Hippocampal formation (tissue), 2 donors: ENCODE measurements at regions not wholly inside any gene's neighbourhood (a gene's known extent, or its start where the extent isn't known, plus 50 kb on each side); places are given as distances from the start of the nearest gene placed in this dataset.

Source experiments
- DNase-seq, 2 donors: peaks; one replicate each; lab custom pipeline; 2025; lab: John Stamatoyannopoulos, UW

DNA sequence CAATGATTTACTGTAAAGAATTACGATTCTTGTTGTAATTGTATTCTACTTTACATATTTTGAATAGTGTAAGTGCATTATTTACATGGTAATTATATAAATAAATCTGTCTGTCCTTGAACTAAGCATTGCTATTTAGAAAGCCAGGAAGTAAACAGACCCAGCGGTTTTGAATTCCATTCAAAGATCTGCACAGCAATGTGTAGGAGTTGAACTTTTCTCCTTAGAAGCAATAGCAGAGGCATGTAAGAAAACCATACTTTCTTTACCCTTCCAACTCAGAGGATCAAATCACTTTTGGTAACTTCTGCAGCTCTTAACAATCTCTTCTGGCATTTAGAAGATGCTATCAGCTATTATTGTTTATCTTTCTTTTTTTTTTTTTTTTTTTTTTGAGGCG, 109.2 kb upstream of the VRK2 start:
- DNase-seq = no peak

DNA sequence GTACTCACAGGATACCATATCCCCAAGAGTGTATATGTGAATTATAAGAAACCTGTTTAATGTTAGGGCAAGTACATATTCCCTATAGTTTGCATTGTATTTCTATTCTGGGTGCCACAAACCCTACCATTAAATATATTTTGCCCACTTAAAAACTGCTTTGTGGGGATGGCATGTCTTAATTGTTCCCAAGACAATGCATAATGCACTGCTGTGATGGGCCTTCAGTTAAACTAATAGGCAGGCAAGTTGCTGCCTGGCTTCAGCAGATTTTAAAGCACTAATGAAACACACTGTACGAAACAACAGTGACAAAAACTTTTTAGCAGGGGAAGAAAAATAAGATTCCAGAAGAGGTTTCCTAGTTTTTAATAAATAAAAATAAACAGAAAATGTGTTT, 104.8 kb upstream of the VRK2 start:
- DNase-seq = no peak

DNA sequence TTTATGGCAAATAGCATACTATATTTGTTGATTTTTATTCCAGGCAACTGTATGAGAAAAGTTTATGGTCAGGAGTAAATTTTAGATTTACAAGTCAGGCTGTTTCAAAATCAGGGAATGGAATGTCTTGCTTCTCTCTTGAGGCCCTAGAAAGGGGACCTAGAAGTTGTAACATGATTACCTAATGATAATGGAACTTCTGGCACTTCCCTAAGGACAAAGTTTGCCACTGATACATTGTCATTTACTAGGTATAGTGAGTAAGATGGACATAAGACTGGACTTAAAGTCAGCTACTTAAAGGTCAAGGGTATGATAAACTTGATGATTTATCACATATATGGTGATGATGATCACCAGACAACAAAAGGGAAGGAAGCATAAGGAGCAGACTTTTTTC, 103.3 kb upstream of the VRK2 start:
- DNase-seq = no peak

DNA sequence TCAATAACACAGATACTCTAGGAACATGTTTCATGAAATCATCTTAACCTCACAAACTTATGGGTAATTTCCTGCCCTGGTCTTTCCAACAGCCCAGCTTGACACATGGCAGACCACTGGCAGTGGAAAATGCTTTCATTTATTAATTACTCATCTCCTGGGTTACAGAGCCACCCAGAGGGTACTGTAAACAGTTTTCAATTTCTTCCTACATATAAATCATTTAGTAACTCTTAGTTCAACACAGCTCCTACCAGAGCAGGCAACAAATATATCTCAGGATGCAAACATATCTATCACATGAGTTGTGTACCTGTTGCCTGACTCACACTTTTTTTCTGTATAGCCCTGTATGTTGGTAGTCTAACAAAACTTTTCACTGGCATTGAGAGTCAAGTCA, 99.2 kb upstream of the VRK2 start:
- DNase-seq = no peak

DNA sequence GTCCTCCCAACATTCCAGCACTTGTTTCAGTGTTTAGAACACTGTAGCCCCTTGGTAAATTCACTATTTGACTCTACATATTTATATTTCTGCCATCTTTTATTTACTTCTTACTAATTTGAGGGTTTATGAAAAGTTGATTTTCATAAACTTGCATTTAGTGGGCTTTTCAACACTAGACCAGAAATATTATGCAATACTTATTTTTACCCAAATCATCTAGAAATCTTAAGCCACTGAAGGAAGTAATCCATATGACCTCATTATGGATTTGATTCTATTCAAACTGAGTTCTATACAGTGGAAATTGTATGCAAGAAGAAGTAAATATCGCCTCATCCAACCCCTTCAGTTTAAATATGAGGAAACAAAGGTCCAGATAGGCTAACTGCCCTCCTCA, 92.6 kb upstream of the VRK2 start:
- DNase-seq = no peak

DNA sequence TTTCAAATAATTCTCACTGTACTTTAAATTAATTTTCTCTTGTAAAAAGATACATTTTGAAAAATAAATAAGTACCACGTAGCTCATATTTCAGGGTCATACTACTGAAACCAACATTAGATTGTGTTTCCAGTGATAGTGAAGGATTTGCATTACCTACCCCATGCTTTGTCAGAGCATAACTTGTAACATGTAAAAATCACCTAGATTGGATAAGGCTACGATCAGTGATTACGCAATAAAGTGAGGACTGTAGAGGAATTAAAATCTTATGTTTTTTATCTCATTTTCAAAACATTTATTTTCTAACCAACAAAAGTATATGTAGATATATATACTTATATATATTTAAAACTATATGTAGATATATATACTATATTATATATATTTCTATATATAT, 89.4 kb upstream of the VRK2 start:
- DNase-seq = no peak

DNA sequence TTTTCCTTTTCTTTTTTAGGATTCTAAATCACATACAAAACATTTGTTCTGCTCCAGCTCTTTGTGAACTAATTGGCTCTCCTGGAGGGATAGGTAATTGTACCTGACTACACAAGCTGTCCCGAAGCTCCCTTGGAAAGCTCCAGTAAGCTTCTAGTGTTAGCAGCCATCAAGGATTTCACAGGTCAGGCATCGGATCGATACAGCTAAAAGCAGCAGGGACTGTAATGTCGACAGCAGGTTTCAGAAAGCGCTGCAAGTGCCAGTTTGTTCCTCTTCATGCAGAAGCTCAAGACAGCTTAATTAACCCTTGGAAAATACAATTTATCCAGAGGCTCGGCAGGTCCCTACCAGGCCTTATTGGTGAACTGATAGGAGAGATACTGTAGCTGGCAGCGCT, 87.2 kb upstream of the VRK2 start:
- DNase-seq = no peak

DNA sequence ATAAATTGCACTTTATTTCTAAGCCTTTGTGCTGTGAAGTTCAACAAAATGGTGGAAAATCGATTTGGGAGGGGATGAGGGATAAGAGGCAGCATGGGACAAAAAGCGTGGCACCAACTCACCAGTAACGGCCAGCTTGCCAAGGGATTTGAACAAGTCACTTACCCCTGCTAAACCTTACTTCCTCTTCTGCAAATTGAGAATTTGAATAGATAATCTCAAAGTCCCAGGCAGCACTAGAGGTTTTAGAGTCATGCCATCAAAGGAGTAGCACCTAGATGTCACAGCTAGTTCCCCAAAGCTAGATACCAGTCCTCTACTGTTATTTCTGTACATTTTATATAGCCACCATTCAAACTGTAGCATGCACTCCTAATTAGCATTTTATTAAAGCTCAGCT, 83.7 kb upstream of the VRK2 start:
- DNase-seq = no peak

DNA sequence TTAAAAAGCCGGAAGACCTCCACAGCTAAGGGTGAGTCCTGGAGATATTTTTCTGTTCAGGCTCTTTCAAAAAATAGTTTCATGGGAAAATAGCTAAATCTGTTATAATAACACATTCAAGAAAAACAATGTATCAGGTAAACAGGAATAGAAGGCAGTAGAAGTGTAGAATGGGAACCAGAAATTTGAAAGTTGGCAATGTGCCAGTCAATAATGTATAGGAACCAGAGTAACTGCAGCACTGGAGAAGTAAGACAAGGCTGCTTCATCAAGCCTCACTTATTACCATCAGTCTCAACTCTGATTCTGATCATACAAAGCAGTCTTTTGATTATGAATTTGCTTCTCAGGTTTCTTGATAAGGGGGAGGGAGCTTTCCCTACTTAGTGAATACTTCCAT, 81.4 kb upstream of the VRK2 start:
- DNase-seq = no peak

DNA sequence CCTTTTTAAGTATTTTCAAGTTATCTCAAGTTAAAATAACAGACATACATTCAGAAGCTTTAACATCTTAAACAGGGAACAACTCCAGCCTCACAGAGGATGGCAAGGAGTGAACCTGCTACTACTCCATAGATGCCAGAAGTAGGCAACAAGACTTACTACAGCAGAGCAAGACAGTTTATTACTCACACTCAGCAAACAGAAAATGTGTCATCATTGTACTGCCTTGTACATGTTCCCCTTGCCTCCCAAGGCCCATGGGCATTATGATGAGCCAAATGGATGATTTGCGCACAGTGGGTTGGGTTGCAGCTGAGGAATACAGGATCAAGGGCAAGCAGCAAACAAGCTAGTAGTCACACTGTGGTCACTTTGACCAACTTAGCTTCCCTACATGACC, 80.6 kb upstream of the VRK2 start:
- DNase-seq = no peak

DNA sequence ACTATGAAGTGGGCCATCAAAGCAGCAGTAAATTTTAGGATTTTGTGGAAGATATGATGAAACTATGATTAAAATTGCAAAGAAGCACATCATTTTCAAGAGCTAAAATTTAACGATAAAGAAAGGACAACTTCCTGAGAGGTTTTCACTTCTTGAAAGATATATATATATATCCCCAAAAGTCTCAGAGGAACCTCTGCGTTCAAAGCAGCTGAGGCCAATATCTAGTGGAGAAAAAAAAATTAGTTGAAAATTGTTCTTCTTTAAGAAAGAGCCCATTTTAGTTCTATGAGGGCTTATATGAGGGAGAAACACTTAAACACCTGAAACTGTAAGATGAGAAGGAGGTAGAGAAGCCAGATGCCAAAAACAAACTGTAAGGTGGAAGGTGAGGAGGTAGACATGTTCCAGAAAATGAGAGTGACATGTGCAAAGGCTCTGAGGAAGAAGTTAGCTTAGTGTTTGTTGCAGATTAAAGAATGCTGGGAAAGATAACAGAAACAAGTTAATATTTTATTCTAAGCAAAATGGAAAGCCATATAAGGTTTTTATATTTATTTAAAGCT, 72.9 kb upstream of the VRK2 start:
- DNase-seq = no peak

DNA sequence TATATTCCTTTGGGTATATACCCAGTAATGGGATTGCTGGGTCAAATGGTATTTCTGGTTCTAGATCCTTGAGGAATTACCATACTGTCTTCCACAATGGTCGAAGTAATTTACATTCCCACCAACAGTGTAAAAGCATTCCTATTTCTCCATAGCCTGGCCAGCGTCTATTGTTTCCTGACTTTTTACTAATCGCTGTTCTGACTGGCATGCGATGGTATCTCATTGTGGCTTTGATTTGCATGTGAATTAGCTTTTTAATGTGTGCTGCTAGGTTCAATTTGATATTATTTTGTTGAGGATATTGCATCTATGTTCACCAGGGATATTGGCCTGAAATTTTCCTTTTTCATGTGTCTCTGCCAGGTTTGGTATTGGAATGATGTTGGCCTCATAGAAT, 67.4 kb upstream of the VRK2 start:
- no peak for DNase-seq

DNA sequence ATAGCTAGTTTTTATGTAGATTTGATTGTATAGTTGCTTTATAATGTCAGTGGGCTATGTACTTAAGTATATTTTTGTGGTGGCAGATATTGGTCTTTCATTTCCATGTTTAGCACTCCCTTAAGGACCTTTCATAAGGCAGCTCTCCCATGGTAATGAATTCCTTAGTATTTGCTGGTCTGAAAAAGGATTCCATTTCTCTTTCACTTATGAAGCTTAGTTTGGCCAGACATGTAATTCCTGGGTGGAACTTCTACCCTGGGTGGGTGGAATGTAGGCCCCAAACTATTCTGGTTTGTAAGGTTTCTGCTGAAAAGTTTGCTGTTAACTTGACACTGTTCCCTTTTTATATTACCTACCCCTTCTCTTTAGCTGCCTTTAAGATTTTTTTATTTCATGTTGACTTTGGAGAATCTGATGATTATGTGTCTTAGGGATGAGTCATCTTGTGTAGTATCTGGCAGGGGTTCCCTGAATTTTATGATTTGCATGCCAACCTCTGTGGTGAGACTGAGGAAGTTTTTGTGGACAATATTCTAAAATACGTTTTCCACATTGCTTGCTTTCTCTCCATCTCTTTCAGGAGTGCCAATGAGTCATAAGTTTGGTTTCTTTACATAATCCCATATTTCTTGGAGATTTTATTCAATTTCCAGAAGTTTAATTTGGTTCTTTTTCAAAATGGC, 65.4 kb upstream of the VRK2 start:
- DNase-seq = no peak

DNA sequence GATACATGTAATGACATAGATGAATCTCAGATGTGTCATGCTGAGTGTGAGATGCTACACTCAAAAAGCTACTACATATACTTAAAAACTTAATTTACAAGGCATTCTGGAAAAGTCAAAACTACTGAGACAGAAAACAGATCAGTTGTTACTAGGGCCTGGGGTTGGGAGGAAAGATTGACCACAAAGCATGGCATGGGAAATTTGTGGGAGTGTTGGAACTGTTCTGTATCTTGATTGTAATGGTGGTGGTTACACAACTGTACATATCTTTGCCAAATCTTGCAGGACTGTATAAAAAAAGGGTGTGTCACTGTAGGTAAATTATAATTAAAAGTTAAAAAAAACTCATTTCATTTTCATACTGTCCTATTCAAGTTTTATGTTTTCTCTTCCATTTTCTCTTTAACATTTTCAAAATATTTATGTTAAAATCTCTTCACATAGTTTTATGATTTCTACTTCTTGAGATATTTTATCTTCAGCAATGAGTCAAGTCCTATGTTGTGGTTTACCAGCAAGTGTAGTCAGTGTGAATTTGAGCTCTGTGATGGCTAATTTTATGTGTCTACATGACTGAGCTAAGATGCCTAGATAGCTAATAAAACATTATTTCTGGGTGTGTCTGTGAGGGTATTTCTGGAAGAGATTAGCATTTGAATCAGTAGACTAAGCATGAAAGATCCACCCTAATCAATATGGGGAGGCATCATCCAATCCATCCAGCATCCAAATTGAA, 58.6 kb upstream of the VRK2 start:
- DNase-seq = no peak

DNA sequence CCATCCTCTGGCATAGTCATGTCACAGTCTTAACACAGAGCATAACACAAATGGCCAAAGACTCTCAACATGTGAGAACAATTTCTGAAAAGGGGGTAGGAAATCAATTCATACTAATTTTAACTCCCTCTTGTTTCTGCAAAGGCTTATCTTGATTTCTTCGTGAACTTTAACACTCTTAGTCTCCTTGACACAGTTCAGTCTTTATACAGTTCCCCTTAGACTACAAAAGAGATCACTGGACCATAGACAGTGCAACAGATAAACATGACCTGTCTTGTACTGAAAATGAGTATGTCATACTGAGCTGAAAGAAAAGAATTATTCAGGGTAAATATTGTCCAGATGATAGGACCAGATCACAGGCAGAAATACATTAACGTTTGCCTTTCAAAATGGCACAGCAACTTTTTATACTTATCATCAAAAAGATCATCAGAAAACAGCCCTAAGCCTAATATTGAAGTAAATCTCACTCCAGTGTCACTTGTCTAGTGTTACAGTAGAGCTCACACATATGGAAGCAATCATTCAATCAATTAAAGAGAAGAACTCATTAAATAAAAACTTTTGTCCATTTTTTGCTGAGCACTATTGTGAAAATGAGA, 56.4 kb upstream of the VRK2 start:
- DNase-seq = no peak
